GM18507 (cell line): ENCODE measurements at regions not wholly inside any gene's neighbourhood (a gene's known extent, or its start where the extent isn't known, plus 50 kb on each side); places are given as distances from the start of the nearest gene placed in this dataset.

Source experiments
- DNase-seq: peaks from one replicate; pipeline ENCODE4 v3.0.0; 2011; ENCODE audit warnings: low read depth; ENCODE audit not compliant: insufficient read length; ENCODE audit errors: extremely low spot score
- FAIRE-seq: peaks from 2 replicates; lab custom pipeline; 2011; peaks lifted over from hg19 to GRCh38; lab: Jason Lieb, UNC

- no peak for DNase-seq
- no peak for FAIRE-seq
These were observed 185.7 kb downstream of the ADAMTS15 start for GRCh38 chr11:130634186-130634585.

GRCh38 chr11:130634961-130635473 lies 186.6 kb downstream of the ADAMTS15 start:
- FAIRE-seq: no peak
- DNase-seq: no peak

- no peak for FAIRE-seq
These were observed 187.6 kb downstream of the ADAMTS15 start for GRCh38 chr11:130635937-130636630.

GRCh38 chr11:130636722-130637464 lies 188.4 kb downstream of the ADAMTS15 start:
- FAIRE-seq (no peak), DNase-seq (no peak)

More at GRCh38 chr11:130635937-130636630, 187.6 kb downstream of the ADAMTS15 start:
- DNase-seq: no peak

GRCh38 chr11:130637566-130637965 lies 189.1 kb downstream of the ADAMTS15 start:
- no peak for FAIRE-seq
- DNase-seq: no peak

- FAIRE-seq (no peak), DNase-seq (no peak)
These were observed 189.6 kb downstream of the ADAMTS15 start for GRCh38 chr11:130638033-130638432.

- DNase-seq (no peak), FAIRE-seq (no peak)
These were observed 190.2 kb downstream of the ADAMTS15 start for GRCh38 chr11:130638624-130639023.

- DNase-seq: no peak
- FAIRE-seq: no peak
These were observed 190.9 kb downstream of the ADAMTS15 start for GRCh38 chr11:130639369-130639768.

GRCh38 chr11:130640526-130640925 lies 192.1 kb downstream of the ADAMTS15 start:
- FAIRE-seq (no peak), DNase-seq (no peak)

GRCh38 chr11:130641876-130642275 lies 193.4 kb downstream of the ADAMTS15 start:
- FAIRE-seq: no peak
- DNase-seq: no peak

- no peak for DNase-seq
- FAIRE-seq: no peak
These were observed 194.5 kb downstream of the ADAMTS15 start for GRCh38 chr11:130642994-130643393.

GRCh38 chr11:130644187-130644586 lies 195.7 kb downstream of the ADAMTS15 start:
- DNase-seq (no peak), FAIRE-seq (no peak)

GRCh38 chr11:130645164-130645842 lies 196.9 kb downstream of the ADAMTS15 start:
- DNase-seq (no peak), FAIRE-seq (no peak)

- no peak for FAIRE-seq
- no peak for DNase-seq
These were observed 197.4 kb downstream of the ADAMTS15 start for GRCh38 chr11:130645843-130646197.

GRCh38 chr11:130646881-130647280 lies 198.4 kb downstream of the ADAMTS15 start:
- no peak for DNase-seq

GRCh38 chr11:130647371-130647770 lies 198.9 kb downstream of the ADAMTS15 start:
- DNase-seq (no peak), FAIRE-seq (no peak)

More at GRCh38 chr11:130646881-130647280, 198.4 kb downstream of the ADAMTS15 start:
- no peak for FAIRE-seq

GRCh38 chr11:130649801-130650200 lies 201.4 kb downstream of the ADAMTS15 start:
- DNase-seq: no peak
- no peak for FAIRE-seq

- DNase-seq: no peak
- FAIRE-seq: no peak
These were observed 202.1 kb downstream of the ADAMTS15 start for GRCh38 chr11:130650456-130651030.

GRCh38 chr11:130651066-130651855 lies 202.8 kb downstream of the ADAMTS15 start:
- no peak for FAIRE-seq

More at GRCh38 chr11:130651066-130651855, 202.8 kb downstream of the ADAMTS15 start:
- no peak for DNase-seq
